ENCODE measurements at regions not wholly inside any gene's neighbourhood (a gene's known extent, or its start where the extent isn't known, plus 50 kb on each side); places are given as distances from the start of the nearest gene placed in this dataset.

GRCh38 chr15:45943240-45943639 is 308.4 kb downstream of the SQOR start:
- DNase-seq (no peak), ATAC-seq (no peak)

GRCh38 chr15:45946111-45946510 is 311.3 kb downstream of the SQOR start:
- intact Hi-C loops (cut with DNase I), result no loop called here
- no peak for TF ChIP-seq CTCF (IDR thresholded peaks at IDR 0.05)
- ATAC-seq, result no peak
- H3K4me3 ChIP-seq, result no peak overlapping the region
- H3K4me1 ChIP-seq, result no peaks in the 10 kb centered on the region
- H3K9me3 ChIP-seq, result no peaks in the 10 kb centered on the region
- H3K27ac ChIP-seq, result no peak overlapping the region
- DNase-seq, result no peak
- no peaks in the 10 kb centered on the region for H3K27me3 ChIP-seq (ENCODE audit: low read depth)
- no peaks in the 10 kb centered on the region for H3K36me3 ChIP-seq

More at GRCh38 chr15:45943240-45943639, 308.4 kb downstream of the SQOR start:
- no peak overlapping the region for H3K4me3 ChIP-seq
- no peaks in the 10 kb centered on the region for H3K27me3 ChIP-seq (ENCODE audit: low read depth)
- no peak for TF ChIP-seq CTCF (IDR thresholded peaks at IDR 0.05)
- no peaks in the 10 kb centered on the region for H3K4me1 ChIP-seq
- no peak overlapping the region for H3K27ac ChIP-seq
- intact Hi-C loops (cut with DNase I), result no loop called here
- no peaks in the 10 kb centered on the region for H3K36me3 ChIP-seq
- H3K9me3 ChIP-seq, result no peaks in the 10 kb centered on the region

- intact Hi-C loops (cut with DNase I), result no loop called here
- H3K4me1 ChIP-seq, result no peaks in the 10 kb centered on the region
- no peaks in the 10 kb centered on the region for H3K36me3 ChIP-seq
- no peaks in the 10 kb centered on the region for H3K9me3 ChIP-seq
- no peak overlapping the region for H3K4me3 ChIP-seq
- DNase-seq, result no peak
- TF ChIP-seq CTCF (IDR thresholded peaks at IDR 0.05), result no peak
- H3K27ac ChIP-seq, result no peak overlapping the region
- no peak for ATAC-seq
- no peaks in the 10 kb centered on the region for H3K27me3 ChIP-seq (ENCODE audit: low read depth)
Observed at GRCh38 chr15:45948181-45948621, 313.4 kb downstream of the SQOR start.

- no peak overlapping the region for H3K27ac ChIP-seq
- H3K4me3 ChIP-seq, result no peak overlapping the region
- H3K4me1 ChIP-seq, result no peaks in the 10 kb centered on the region
- ATAC-seq, result no peak
- no peaks in the 10 kb centered on the region for H3K36me3 ChIP-seq
- intact Hi-C loops (cut with DNase I), result no loop called here
- DNase-seq, result no peak
- H3K27me3 ChIP-seq (ENCODE audit: low read depth), result no peaks in the 10 kb centered on the region
- peaks cover 3% of the 10 kb centered on the region for H3K9me3 ChIP-seq
- TF ChIP-seq CTCF (IDR thresholded peaks at IDR 0.05), result no peak
Observed at GRCh38 chr15:45958924-45959323, 324.1 kb downstream of the SQOR start.

- H3K4me3 ChIP-seq, result no peak overlapping the region
- no peaks in the 10 kb centered on the region for H3K4me1 ChIP-seq
- no peaks in the 10 kb centered on the region for H3K36me3 ChIP-seq
- H3K27me3 ChIP-seq (ENCODE audit: low read depth), result no peaks in the 10 kb centered on the region
- H3K9me3 ChIP-seq, result peaks cover 3% of the 10 kb centered on the region
- H3K27ac ChIP-seq, result no peak overlapping the region
- intact Hi-C loops (cut with DNase I), result no loop called here
- TF ChIP-seq CTCF (IDR thresholded peaks at IDR 0.05), result no peak
- DNase-seq (no peak), ATAC-seq (no peak)
Observed at GRCh38 chr15:45962733-45963132, 327.9 kb downstream of the SQOR start.

GRCh38 chr15:45970542-45970941 is 335.7 kb downstream of the SQOR start:
- intact Hi-C loops (cut with DNase I), result no loop called here
- H3K27me3 ChIP-seq (ENCODE audit: low read depth), result no peaks in the 10 kb centered on the region
- H3K27ac ChIP-seq, result no peak overlapping the region
- H3K4me1 ChIP-seq, result no peaks in the 10 kb centered on the region
- H3K4me3 ChIP-seq, result no peak overlapping the region
- H3K9me3 ChIP-seq, result no peaks in the 10 kb centered on the region
- ATAC-seq, result no peak
- no peak for DNase-seq
- no peak for TF ChIP-seq CTCF (IDR thresholded peaks at IDR 0.05)
- no peaks in the 10 kb centered on the region for H3K36me3 ChIP-seq

All from lower lobe of right lung (tissue), 2 donors.